ENCODE measurements at regions not wholly inside any gene's neighbourhood (a gene's known extent, or its start where the extent isn't known, plus 50 kb on each side); places are given as distances from the start of the nearest gene placed in this dataset.

DNA sequence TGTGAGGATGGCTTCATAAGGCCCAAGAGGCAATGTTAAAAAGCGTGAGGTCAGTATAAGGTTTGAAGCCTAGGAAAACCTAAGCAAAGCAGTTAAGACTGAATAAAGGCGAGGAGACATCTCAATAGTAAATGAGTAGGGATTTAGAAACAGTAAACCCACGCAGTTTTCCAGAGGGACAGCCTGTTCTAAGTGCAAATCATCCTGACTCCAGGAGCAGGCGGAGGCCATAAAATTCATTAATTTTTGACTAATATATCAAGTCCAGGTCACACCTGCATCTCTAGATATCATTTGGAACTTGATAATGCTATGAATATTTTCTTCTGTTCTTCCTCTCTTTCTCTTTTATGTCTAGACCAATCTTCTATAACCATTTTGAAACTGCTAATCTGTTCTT, 597.0 kb upstream of the RGS18 start:
- Histone ChIP-seq H3K27ac (ENCODE audit: low read depth, low read length, poor library complexity, severe bottlenecking) (no peak overlapping the region), H2AFZ (ENCODE audit: low read length) (no peak overlapping the region), H3K79me2 (ENCODE audit: insufficient read depth, low read depth, low read length) (no peaks in the 10 kb centered on the region), H3K9me3 (ENCODE audit: low read length) (no peaks in the 10 kb centered on the region), H3K9me2 (ENCODE audit: insufficient read depth, low read length) (no peaks in the 10 kb centered on the region), H3K36me3 (ENCODE audit: insufficient read depth, low read length) (no peaks in the 10 kb centered on the region), H3K4me2 (ENCODE audit: low read length) (no peak overlapping the region), H3K4me1 (ENCODE audit: insufficient read depth, low read length, poor library complexity, severe bottlenecking) (no peaks in the 10 kb centered on the region), H3K4me3 (ENCODE audit: low read depth, low read length, poor library complexity, severe bottlenecking) (no peak overlapping the region), H4K20me1 (ENCODE audit: insufficient read depth, low read length) (no peaks in the 10 kb centered on the region)
- CTCF ChIA-PET (ENCODE audit: unreplicated experiment), result no interaction called here
- no TSS peak for BruUV-seq (replicated peaks)
- POLR2A ChIA-PET, result no interaction called here
- no peak for TF ChIP-seq EZH2phosphoT487 (IDR thresholded peaks at IDR 0.05; ENCODE audit: borderline replicate concordance, low read depth, low read length)
- TF ChIP-seq, protein P1, sequence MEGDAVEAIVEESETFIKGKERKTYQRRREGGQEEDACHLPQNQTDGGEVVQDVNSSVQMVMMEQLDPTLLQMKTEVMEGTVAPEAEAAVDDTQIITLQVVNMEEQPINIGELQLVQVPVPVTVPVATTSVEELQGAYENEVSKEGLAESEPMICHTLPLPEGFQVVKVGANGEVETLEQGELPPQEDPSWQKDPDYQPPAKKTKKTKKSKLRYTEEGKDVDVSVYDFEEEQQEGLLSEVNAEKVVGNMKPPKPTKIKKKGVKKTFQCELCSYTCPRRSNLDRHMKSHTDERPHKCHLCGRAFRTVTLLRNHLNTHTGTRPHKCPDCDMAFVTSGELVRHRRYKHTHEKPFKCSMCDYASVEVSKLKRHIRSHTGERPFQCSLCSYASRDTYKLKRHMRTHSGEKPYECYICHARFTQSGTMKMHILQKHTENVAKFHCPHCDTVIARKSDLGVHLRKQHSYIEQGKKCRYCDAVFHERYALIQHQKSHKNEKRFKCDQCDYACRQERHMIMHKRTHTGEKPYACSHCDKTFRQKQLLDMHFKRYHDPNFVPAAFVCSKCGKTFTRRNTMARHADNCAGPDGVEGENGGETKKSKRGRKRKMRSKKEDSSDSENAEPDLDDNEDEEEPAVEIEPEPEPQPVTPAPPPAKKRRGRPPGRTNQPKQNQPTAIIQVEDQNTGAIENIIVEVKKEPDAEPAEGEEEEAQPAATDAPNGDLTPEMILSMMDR (conservative IDR thresholded peaks at IDR 0.05; ENCODE audit: low read length), result no peak
- intact Hi-C loops (cut with micrococcal nuclease; ENCODE audit: unreplicated experiment), result no loop called here
- DNase-seq (ENCODE audit: low spot score), result no peak

DNA sequence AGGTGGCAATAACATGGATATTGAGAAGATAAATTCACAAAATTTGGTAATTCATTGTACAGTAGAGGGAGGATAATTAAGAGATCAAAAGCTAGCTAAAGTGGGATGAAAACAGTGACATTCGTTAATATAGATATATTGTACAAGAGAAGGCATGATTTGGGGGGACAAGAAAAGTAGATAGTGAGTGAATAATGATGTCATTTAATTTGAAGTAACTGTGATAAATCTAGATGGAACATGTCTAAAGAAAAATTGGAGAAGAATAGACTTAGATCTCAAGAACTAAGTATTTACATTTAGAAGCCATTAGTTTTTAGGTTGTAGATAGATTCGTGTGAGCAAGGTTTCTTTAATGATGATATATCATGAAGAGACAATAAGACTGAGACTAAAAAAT, 594.0 kb upstream of the RGS18 start:
- H4K20me1 ChIP-seq (ENCODE audit: insufficient read depth, low read length), result no peaks in the 10 kb centered on the region
- no peak overlapping the region for H3K4me3 ChIP-seq (ENCODE audit: low read depth, low read length, poor library complexity, severe bottlenecking)
- H3K4me2 ChIP-seq (ENCODE audit: low read length), result no peak overlapping the region
- POLR2A ChIA-PET, result interaction anchor here (0.7 kb wide), 1 partner anchor 1063 kb away, joined by 3 read pairs; no protein-coding TSS in a partner anchor
- TF ChIP-seq EZH2phosphoT487 (IDR thresholded peaks at IDR 0.05; ENCODE audit: borderline replicate concordance, low read depth, low read length), result no peak
- TF ChIP-seq, protein P1 (conservative IDR thresholded peaks at IDR 0.05; ENCODE audit: low read length), result no peak
- H3K4me1 ChIP-seq (ENCODE audit: insufficient read depth, low read length, poor library complexity, severe bottlenecking), result no peaks in the 10 kb centered on the region
- no peak overlapping the region for H3K27ac ChIP-seq (ENCODE audit: low read depth, low read length, poor library complexity, severe bottlenecking)
- BruUV-seq (replicated peaks), result no TSS peak
- DNase-seq (ENCODE audit: low spot score), result no peak
- no peaks in the 10 kb centered on the region for H3K9me3 ChIP-seq (ENCODE audit: low read length)
- CTCF ChIA-PET (ENCODE audit: unreplicated experiment), result no interaction called here
- intact Hi-C loops (cut with micrococcal nuclease; ENCODE audit: unreplicated experiment), result no loop called here
- H3K79me2 ChIP-seq (ENCODE audit: insufficient read depth, low read depth, low read length), result no peaks in the 10 kb centered on the region
- H2AFZ ChIP-seq (ENCODE audit: low read length), result no peak overlapping the region
- H3K36me3 ChIP-seq (ENCODE audit: insufficient read depth, low read length), result no peaks in the 10 kb centered on the region
- no peaks in the 10 kb centered on the region for H3K9me2 ChIP-seq (ENCODE audit: insufficient read depth, low read length)

GRCh38 chr1:191572479-191572878, 585.8 kb upstream of the RGS18 start:
- intact Hi-C loops (cut with micrococcal nuclease; ENCODE audit: unreplicated experiment), result loop anchor here (10.0 kb wide), 1 partner anchor 58 kb away; no protein-coding TSS in a partner anchor
- CTCF ChIA-PET (ENCODE audit: unreplicated experiment), result no interaction called here
- no TSS peak for BruUV-seq (replicated peaks)

More at GRCh38 chr1:191572479-191572878, 585.8 kb upstream of the RGS18 start:
- Histone ChIP-seq H4K20me1 (ENCODE audit: insufficient read depth, low read length) (no peaks in the 10 kb centered on the region), H3K4me3 (ENCODE audit: low read depth, low read length, poor library complexity, severe bottlenecking) (no peak overlapping the region), H2AFZ (ENCODE audit: low read length) (no peak overlapping the region), H3K36me3 (ENCODE audit: insufficient read depth, low read length) (no peaks in the 10 kb centered on the region), H3K27ac (ENCODE audit: low read depth, low read length, poor library complexity, severe bottlenecking) (no peak overlapping the region), H3K4me1 (ENCODE audit: insufficient read depth, low read length, poor library complexity, severe bottlenecking) (no peaks in the 10 kb centered on the region), H3K9me2 (ENCODE audit: insufficient read depth, low read length) (no peaks in the 10 kb centered on the region), H3K79me2 (ENCODE audit: insufficient read depth, low read depth, low read length) (no peaks in the 10 kb centered on the region), H3K9me3 (ENCODE audit: low read length) (no peaks in the 10 kb centered on the region), H3K4me2 (ENCODE audit: low read length) (no peak overlapping the region)
- TF ChIP-seq, protein P1 (conservative IDR thresholded peaks at IDR 0.05; ENCODE audit: low read length), result no peak
- TF ChIP-seq EZH2phosphoT487 (IDR thresholded peaks at IDR 0.05; ENCODE audit: borderline replicate concordance, low read depth, low read length), result no peak
- no peak for DNase-seq (ENCODE audit: low spot score)
- POLR2A ChIA-PET, result no interaction called here

Data from OCI-LY7 (cell line).